Mammary epithelial cell (primary cell): ENCODE measurements at regions not wholly inside any gene's neighbourhood (a gene's known extent, or its start where the extent isn't known, plus 50 kb on each side); places are given as distances from the start of the nearest gene placed in this dataset.

ENCODE experiments used
- CTCF ChIP-seq, 2 donors: IDR thresholded peaks in 1 of 2; conservative IDR thresholded peaks in 1 of 2; 2 replicates each; pipeline ENCODE4 v1.5.1; 2011 to 2012; ENCODE audit warnings: inconsistent platforms in 2 of 2, low read length in 2 of 2, mild to moderate bottlenecking in 2 of 2, control low read depth in 1 of 2, low read depth in 1 of 2; ENCODE audit not compliant: insufficient read depth in 1 of 2; ENCODE audit errors: extremely low read depth in 1 of 2
- EZH2 ChIP-seq: IDR thresholded peaks from 2 replicates; pipeline ENCODE4 v1.6.1; 2012; ENCODE audit warnings: low read length, inconsistent platforms, borderline replicate concordance

GRCh38 chr6:114987281-114987680 lies 644.5 kb upstream of the HS3ST5 start:
- TF ChIP-seq CTCF (conservative IDR thresholded peaks at IDR 0.05 in 1 of 2, IDR thresholded peaks at IDR 0.05 in 1 of 2; ENCODE audit: extremely low read depth in 1 of 2, insufficient read depth in 1 of 2, low read depth in 1 of 2, low read length in 2 of 2) (no peak), EZH2 (no peak)
